GM12874 (cell line): ENCODE measurements at regions not wholly inside any gene's neighbourhood (a gene's known extent, or its start where the extent isn't known, plus 50 kb on each side); places are given as distances from the start of the nearest gene placed in this dataset.

ENCODE experiments used
- TF ChIP-seq, protein P1 (sequence below): IDR thresholded peaks from 2 replicates; pipeline ENCODE4 v1.5.1; 2011; ENCODE audit warnings: low read depth, mild to moderate bottlenecking, control low read depth, low read length, moderate library complexity; ENCODE audit not compliant: insufficient read depth

DNA sequence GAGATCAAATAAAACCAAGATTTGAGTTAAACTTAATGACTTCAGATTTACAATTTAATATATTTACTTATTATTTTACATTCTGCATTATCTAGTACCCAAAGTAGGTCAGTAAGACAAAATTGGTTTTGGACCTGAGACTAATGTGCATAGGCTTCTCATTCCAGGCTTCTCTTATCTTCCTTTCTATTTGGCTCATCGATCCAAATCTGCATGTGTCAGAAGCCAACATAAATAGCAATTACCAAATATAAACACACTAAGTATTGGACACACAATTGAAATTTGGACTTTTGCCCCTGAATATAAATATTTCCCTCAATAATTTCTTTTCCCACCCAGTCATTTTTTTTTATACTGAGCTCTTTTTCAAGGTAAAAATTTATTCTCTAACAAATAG is 290.6 kb upstream of the ARHGEF26 start:
- TF ChIP-seq, protein P1, sequence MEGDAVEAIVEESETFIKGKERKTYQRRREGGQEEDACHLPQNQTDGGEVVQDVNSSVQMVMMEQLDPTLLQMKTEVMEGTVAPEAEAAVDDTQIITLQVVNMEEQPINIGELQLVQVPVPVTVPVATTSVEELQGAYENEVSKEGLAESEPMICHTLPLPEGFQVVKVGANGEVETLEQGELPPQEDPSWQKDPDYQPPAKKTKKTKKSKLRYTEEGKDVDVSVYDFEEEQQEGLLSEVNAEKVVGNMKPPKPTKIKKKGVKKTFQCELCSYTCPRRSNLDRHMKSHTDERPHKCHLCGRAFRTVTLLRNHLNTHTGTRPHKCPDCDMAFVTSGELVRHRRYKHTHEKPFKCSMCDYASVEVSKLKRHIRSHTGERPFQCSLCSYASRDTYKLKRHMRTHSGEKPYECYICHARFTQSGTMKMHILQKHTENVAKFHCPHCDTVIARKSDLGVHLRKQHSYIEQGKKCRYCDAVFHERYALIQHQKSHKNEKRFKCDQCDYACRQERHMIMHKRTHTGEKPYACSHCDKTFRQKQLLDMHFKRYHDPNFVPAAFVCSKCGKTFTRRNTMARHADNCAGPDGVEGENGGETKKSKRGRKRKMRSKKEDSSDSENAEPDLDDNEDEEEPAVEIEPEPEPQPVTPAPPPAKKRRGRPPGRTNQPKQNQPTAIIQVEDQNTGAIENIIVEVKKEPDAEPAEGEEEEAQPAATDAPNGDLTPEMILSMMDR, result no peak

DNA sequence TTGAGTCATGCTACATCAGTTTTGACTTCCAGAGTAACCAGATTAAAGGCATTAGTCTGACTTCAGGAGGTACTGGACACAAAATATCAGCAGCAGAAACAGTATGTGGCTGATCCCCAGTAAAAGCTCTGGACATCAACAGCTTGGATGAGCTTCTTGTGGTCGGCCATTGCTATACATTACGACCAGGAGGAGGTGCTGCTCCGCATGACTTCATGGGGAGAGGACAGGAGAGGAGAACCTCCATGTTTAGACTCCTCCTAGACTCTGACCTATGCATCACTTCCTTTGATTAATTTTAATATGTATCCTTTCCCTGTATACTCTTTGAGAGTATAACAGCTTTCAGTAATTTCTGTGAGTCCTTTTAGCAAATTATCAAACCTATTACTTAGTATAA is 285.6 kb upstream of the ARHGEF26 start:
- TF ChIP-seq, protein P1, result peak; percentile 36; the same call in 1 of the 2 replicates

DNA sequence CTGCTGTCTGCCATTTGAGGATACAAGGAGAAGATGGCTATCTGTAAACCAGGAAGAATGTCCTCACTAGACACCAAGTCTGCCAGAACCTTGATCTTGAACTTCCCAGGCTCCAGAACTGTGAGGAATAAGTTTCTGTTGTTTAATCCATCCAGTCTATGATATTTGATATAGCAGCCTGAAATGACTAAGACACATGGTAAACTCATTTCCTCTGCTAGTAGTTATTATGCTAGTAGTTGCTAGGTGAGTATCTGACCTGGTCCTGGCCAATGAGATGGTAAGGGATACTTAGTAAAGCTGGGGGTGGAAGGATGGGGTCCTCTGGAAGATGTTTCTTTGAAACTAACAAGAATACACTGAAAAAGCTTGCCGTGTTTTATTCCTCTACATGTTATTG is 280.7 kb upstream of the ARHGEF26 start:
- TF ChIP-seq, protein P1, result no peak

DNA sequence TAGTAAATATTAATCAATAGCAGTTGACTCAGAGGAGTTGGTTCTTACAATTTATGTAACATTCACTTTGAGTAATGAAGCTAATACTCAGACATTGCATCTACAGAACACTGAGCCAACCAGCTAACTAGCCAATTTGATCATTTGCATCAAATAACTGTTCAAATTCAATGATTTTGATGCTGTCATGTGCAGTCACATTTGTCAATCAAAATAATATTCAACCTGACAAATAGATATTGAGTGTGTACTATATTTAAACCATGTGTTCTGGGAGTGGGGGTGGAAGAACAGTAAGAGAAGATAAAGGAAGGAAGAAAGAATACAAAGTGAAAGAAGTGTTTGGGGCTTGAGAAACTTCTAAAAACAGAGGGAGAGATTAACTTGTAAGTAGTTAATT is 277.2 kb upstream of the ARHGEF26 start:
- TF ChIP-seq, protein P1, result no peak

DNA sequence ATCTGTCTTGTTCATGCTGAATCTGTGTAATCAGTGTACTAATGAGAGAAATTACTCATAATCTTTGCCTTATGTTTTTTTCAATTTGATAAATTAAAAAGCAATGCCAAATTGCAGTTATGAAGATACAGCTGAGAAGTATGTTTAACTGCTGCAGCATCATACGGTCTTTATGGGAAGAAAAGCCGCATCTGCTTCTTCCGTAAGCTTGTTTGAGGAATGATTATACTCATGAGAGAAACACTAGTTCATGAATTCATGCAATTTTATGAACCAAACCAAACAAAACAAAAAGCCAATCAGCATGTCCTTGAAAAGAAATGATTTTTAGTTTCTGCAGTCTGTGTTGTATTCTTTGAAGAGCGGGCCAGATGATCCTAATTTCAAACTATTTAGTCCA is 275.9 kb upstream of the ARHGEF26 start:
- TF ChIP-seq, protein P1, result no peak

DNA sequence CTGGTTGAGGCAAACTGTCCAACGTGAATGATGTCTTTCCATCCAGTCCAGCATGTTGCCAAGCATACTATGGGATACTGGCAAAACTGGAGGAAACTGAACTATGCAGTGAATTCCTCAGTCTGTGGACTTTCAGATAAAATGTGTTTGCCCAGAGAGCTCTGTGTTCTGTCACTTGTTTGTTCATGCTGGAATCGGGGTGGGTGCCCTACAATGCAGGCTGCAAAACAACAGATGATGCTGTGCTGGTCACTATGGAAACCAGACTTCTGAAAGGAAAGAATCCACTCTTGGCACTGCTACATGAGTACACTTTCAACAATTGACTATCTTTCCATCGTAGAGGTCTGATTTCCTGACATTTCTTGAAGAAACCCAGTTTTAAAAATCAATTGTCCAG is 272.5 kb upstream of the ARHGEF26 start:
- TF ChIP-seq, protein P1, result no peak

DNA sequence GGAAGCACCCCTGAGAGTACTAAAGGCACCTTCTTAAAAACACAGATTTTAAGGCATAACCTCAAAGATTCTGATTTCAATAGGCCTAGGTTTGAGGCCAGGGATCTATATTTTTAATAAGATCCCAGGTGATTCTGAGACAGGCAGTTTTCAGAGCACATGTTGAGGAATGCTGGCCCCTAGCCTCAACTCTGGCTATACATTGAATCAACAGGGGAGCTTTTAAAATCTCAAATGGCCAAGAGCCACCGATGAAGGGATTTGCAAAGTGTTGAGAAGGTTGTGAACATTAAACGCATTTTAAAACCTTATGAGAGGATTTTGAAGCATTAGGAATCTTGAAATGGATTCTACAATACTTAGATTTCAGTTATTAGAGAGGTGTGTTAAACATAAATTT is 268.8 kb upstream of the ARHGEF26 start:
- TF ChIP-seq, protein P1, result no peak

DNA sequence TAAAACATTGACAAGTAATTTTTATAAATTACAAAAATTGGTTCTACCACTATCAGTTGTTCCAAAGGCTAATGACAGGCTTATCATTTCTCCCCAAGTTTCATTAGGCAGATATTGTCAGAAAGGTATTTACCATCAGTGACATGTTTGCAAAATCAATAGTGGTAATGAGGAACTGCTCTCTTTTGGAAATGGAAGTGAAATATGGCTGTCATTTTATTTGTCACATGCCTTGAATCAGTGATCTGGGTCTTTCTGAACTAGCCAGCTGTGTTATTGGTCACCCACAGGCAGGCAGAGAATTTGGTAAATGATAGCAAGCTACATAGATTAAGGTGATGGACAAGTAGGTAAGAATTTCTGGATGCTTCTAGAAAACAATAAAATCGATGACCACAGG is 268.0 kb upstream of the ARHGEF26 start:
- TF ChIP-seq, protein P1, result no peak
